ENCODE measurements at regions not wholly inside any gene's neighbourhood (a gene's known extent, or its start where the extent isn't known, plus 50 kb on each side); places are given as distances from the start of the nearest gene placed in this dataset.

DNA sequence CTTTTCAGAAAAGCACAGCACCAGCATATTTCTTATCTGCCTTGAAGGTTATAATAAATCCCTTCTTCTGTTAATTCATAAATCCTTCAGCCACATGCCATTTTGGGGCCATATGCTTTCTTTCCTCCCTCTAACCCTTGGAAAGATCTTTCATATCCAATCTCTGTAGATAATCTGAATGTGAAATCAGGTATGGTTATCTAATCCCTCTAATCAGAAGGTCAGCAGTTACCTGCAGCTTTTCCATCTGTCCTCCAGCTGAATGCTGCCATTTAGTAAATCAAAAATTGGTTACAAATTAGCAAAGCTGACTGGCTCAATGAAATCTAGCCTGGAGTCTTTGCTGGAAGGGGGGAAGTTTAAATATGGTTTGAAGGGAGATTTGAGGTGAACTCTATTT, 230.5 kb downstream of the PIK3C3 start:
- no peak for DNase-seq

DNA sequence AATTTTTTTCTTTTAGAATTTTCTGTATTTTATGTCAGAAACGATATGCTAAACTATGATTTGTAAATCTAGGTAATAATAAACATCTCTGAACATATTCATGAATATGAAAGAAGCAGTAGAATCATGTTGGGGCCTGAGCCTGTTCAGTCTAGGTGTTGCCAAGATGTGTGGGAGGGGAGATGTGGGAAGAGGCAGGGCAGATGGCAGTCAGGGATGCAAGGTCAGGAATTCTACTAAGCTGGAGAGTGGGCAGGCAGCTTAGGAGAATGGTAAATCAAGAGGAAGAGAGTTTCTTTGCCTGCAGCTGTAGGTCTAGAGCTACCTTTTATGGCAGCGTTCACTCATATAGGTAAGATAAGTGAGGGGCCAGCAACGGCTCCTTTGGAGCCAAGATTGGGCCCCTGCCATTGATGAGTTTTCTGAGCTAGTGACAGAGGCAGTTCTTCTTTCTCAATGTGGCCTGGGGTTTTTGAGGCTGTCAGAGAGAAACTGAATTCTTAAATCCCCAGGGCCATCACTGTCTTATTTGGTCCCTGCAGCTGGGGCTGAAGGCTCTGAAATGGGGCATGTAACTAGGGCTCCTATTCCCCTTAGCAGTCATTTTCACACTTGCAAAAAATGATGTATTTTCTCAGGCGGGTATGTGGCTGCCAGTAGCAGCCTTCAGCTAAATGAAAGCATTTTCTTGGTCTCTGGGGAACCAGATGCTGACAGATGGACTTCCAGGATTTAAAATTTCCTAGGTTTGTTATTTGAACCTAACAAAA, 232.8 kb downstream of the PIK3C3 start:
- peak; percentile 50 for DNase-seq

DNA sequence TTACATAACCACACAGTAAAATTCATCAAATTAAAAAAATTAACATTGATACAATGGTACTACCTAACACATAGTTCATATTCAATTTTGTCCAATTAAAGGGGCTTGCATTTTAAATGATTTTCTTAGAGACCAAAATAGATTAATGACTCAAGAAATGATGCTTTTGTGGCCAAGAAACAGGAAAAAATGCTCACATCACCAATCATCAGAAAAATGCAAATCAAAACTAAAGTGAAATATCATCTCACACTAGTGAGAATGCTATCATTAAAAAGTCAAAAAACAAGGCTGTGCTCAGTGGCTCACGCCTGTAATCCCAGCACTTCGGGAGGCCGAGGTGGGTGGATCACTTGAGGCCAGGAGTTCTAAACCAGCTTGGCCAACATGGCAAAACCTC, 235.6 kb downstream of the PIK3C3 start:
- DNase-seq = no peak

DNA sequence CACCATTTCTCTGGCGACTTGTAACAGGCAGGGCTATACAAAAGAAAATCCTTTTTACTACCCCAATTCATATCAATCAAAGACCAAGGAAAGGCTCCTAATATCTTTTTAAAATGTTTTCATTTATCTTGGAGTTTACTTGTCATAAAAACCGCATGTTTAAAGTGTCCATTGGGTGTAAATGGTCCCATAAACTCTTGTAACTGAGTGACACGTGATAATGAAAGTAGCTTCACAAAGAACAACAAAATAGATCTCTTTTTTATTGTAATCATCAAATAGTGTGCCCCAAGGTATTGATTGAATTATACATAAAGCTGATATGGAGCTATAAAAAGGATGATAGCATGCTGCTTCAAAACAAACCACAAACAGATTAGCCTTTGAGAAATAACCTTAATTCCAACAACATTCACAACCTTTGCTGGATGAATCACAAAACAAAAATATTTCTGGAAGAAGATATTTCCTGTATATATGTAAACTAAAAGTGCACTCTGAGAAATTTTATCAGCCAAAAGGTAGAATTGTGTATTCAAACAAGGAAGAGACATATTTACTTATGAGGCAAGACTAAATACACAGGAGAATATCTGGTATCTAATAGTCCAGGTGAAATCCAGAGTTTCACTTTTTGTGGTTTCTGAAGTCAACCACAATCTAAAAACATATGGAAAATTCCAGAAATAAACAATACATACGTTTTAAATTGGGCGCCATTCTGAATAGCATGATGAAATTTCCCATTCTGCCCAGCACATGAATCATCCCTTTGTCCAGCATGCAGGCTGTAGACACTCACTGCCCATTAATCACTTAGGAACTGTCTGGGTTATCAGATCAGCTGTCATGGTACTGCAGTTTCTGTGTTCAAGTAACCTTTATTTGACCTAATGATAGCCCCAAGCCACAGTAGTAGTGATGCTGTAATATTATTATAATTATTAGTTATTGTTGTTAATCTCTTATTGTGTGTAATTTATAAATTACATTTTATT, 237.5 kb downstream of the PIK3C3 start:
- DNase-seq = peak; percentile 63

DNA sequence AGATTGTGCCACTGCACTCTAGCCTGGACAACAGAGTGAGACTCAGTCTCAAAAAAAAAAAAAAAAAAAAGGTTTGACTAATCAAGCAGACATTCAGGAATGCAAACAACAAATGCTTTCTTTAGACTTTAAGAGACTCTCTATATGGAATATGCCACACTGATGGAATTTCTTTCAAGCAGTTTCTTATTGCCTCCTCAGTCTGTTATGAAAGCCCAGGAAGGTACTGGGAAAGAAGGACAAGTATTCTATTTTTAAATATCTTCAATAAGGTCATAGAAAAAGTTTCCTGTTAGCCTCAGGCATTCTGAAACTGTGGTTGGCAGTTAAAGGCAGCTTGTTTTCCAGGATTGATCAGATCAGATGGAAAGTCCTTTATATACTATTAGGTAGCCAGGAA, 241.6 kb downstream of the PIK3C3 start:
- peak; percentile 85 for DNase-seq

DNA sequence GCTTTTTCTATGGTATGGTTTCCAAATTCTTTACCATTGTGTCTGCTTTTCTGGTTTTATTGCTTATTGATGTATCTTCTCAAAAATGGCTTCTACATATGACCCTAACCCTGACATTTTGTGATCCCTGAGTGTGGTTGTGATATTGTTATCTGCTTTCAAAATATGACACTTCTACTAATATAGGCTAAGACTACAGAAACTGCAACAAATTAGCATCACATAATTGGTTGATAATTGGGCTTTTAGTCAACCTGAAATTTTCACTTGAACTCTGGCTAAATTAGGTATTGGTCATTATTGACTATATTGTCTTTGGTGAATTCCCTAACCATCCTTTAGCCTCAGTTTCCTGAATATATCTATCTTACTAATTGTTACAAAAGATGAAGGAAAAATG, 246.1 kb downstream of the PIK3C3 start:
- DNase-seq = no peak

DNA sequence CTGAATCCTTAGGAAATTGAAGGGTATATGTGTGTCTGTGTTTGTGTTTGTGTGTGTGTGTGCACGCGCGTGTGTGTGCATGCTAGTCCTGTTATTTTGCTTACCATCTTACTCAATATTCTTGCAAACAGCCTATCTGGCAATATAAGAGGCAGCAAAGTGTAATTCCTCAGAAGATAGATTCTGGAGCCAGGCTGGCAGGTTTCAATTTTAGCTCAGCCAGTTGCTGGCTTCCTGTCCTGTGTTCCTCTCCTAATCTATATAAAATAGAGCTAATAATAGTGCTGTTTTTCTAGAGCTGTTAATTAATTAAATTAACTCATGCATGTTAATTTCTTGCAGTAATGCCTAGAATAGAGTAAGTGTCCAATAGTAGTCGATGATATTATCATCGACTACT, 256.2 kb downstream of the PIK3C3 start:
- no peak for DNase-seq

DNA sequence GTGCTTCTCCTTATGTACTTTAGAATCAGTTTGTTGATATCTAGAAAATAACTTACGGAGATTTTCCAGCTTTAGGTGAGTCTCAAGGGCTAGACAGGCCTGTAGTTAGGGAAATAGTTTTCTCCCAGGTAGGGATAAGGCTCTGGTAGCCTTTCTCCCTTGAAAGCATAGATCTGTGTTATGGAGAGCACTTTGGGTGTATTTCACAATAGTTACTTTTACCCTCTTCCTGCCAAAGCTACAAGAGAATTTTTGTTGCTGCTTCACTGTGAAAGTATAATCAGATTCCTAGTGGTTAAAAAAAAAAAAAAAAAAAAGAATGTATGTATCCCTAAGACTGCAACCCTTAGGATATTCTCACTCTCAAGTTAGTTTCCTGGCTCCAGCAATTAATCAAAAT, 267.5 kb downstream of the PIK3C3 start:
- no peak for DNase-seq

DNA sequence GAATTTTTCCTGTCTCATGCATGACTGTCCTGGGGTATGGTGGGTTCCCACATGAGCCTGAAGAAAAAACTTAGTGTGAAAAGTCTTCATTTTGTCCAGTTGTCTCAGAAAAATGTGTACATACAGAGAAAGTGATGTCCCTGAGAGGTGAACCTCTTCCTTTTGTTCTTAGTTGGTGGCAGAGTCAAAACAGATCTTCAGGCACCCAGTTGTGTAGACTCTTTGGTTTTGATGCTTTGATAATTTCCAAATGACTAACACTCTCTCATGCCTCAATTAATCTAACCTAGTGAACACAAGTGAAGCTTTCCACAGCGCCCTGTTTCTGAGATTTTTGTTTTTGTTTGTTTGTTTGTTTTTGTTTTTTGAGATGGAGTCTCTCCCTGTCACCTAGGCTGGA, 273.5 kb downstream of the PIK3C3 start:
- DNase-seq = no peak

DNA sequence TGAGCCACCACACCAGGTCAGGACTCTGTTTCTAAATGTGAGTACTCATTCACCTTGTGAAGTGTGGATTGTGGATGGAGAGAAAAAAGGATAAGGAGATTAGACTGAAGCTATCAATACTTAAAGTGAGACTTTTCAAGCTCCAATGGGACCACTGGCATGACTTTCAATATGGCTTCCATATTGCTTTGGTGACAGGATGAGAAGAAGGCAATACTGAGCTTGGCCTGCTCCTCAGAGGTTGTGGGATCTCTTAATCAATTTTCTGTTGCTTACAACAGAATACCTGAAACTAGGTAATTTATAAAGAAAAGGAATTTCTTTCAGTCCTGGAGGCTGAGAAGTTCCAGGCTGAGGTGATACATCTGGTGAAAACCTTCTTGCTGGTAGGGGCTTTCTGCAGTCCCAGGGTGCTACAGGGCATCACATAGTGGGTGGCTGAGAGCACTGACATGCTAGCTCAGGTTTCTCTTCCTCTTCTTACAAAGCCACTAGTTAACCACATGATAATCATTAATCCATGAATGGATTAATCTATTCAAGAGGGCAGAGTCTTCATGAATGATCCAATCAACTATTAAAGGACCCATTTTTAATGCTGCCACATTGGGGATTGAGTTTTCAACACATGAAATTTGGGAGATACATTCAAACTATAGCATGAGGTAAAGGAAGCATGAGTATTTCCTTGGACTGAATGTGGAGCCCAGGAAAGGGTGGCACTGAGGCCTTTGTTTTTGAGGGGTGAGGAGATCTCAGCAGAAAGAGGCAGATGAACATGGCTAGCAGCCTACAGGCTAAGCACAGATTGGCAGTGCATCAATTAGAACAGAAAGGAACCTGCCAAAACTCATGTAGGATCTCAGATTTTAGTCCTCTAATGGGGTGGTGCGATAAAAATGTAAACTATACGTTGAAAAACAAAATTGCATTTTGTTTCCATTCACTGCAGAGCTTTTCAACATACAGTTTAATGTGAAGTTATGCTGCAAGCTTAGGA, 274.5 kb downstream of the PIK3C3 start:
- no peak for DNase-seq

DNA sequence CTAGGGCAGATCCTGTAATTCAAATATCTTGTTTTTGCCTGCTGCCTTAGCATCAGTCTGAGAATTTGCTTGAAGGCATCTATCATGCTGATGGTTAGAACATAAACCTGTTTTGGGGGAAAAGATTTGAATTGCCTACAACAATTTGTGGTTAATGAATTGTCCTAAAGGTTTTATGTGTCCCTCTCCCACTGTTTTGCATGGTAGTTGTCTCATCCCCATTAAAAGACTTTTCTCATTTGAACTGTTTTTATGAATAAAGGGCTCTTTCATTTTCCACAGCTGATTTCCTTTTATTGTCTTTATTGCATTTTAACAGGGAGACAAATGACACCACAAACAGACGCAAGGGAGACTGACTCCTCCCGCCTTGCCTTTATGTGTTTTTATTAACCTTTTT, 275.6 kb downstream of the PIK3C3 start:
- DNase-seq = no peak

DNA sequence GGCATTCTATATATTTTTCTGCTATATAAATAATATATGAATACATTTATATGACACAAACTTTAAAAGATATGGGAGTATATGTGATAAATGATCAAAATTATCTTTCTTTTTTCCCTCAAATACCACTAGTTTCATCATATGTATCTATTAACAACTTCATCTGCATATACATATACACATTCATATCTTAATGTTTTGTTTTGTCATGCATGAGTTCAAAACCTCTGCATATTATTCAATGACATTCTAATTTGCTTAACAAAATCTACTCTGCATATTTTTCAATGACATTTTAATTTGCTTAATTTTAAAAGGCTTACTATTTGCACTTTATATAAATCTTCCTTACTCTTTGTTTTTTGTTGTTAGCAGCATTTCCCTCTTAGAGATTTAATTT, 276.2 kb downstream of the PIK3C3 start:
- DNase-seq = no peak

DNA sequence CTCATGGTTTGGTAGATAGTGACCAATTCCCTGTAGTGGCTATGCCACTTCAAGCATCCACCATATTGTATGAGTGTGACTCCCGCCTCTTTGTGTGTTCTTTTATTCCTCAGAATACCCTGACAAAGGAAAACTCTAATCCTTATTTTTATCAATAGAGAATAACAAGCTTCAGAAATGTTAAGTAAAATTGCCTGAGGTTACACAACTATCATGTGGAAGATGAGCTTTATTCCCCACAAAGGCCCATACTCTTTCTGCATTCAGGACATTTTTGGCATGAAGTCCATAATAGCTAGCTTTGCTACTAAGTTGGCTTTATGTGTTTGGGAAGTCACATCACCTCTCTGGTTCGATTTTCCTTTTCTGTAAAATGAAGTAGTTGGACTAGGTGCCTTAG, 276.8 kb downstream of the PIK3C3 start:
- no peak for DNase-seq

DNA sequence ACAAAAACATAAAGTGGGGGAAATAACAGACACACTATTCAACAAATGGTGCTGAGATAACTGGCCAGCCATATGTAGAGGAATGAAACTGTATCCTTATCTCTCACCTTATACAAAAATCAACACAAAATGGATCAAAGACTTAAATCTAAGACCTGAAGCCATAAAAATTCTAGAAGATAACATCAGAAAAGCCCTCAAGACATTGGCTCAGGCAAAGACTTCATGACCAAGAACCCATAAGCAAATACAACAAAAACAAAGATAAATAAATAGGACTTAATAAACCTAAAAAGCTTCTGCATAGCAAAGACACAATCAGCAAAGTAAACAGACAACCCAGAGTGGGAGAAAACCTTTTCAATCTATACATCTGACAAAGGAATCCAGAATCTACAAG, 278.9 kb downstream of the PIK3C3 start:
- DNase-seq = no peak

DNA sequence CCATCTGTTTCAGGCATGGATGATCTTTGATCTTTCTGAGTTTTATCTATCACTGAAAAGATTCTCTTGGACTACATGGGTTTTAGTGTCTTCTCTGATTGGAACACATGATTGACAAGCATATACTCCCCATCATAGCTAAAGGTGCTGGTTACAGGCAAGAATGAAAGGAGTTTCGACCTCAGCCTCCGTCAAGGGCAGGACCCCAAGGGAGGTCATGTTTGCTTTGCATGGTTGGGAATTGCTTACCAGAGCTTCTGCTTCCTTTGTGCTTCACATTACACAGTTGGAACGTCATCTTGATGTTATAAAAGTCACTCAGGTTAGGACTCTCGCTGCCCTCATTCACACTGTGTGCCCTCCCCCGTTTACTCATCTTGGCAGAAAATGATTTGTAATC, 287.7 kb downstream of the PIK3C3 start:
- no peak for DNase-seq

DNA sequence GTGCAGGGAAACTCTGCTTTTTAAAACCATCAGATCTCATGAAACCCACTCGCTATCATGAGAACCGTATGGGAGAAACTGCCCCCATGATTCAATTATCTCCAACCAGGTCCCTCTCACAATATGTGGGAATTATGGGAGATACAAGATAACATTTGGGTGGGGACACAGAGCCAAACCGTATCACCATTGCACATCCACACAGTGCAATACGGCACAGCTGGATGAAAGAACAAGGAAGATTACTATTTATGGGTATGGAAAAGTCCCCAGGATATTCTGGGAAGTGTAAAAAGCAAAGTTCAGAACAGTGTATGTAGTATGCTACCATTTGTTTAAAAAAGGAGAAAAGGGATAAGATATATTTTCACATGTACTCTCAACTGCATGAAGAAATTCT, 290.1 kb downstream of the PIK3C3 start:
- DNase-seq = no peak

DNA sequence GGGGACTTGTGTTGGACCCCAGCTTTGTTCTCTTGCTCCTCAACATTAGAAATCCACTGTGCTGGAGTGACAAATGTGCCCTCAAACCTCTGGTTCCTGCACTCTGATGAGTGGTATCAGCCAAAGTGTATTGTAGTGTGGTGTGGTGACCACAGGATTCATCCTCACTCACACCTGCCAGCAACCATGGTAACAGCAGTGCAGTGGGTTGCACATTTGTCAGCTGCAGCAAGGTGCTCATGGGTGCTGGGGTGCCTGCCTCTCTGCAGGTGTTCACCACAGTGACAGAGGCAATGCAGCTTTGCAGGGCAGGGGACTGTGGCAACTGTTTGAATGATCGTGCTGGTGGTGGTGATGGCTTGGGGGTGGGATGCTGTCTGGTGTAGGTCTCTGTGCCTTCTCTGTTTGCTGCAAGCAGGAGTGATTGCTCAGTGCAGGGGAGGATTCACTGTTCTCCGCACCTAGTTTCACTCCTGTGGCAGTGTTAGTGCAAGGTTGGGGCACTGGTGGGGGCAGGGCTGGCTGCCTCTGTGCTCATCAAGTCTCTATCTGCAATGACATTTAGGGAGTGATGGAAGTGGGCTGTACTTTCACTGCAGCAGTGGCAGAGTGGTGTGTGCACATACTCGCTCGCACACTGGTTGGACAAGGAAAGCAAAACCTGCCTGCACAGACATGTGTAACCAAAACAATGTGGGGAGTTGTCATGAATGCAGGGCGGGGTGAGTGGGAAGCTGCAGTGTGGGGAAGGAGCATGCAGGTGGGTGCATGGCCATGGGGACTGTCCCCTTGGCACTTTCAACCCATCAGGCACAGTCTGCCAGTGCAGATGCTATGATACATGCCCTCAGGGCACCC, 301.1 kb downstream of the PIK3C3 start:
- no peak for DNase-seq

DNA sequence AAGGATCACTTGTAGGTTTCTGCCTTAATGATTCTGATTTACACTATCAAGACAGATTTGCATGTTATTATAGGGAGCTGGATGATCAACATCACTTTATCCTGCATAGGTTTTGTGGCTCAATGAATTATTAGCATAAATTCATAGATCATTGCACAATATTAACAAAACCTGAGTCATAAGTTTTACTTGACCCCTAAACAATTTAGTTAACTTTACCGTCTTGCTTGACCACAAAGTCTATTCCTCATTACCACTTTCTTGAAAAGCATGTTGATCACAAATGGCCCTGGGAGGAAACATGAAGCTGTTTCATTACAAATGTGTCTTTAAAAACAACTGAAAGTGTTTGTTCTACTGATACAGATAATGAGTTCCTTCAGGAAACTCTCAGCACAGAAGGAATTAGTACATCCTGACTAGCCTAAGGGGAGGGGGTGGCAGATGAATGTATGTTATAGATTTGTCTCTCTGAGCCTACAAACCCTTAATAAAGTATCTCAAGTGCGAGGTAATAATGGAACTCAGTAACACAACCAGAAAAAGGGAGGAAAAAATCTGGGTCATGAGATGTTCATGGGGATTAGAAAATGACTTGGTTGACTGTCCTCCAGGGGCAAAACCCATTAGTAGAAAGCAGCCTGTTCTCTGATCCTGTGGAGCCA, 303.4 kb downstream of the PIK3C3 start:
- no peak for DNase-seq

DNA sequence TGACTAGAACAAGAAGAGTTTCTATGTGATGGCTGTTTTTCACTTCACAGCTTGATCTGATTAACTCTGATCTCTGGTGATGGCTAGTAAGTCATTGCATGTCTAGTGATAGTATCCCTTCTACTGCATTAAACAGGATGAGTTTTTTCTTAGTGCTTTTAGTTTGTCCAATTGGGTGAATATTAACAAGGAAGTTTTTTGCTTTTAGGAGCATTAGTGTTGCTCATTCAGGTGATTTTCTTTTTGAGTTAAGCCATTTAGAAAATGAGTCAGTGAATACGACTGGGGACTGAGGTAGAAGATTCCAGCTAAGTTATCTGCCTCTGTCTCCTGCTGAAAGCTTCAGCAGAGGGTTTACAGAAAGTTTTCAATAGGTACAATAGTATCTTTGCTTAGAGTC, 306.7 kb downstream of the PIK3C3 start:
- no peak for DNase-seq

DNA sequence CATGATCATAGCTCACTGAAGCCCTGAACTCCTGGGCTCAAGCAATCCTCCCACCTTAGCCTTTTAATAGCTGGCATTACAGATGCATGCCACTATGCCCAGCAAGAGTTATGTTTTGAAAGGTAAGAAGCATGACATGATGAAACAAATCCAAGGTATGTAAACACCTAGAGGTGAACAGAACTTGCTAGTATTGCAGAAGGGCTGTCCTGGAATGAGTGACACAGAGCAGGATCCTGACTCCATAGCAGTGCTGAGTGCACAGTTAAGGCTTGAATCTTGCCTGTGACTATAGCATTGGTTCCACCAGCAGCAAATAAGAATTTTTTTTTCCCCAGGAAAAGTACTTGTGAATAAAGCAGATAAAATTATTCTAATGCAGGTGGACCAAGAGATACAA, 309.5 kb downstream of the PIK3C3 start:
- no peak for DNase-seq

DNA sequence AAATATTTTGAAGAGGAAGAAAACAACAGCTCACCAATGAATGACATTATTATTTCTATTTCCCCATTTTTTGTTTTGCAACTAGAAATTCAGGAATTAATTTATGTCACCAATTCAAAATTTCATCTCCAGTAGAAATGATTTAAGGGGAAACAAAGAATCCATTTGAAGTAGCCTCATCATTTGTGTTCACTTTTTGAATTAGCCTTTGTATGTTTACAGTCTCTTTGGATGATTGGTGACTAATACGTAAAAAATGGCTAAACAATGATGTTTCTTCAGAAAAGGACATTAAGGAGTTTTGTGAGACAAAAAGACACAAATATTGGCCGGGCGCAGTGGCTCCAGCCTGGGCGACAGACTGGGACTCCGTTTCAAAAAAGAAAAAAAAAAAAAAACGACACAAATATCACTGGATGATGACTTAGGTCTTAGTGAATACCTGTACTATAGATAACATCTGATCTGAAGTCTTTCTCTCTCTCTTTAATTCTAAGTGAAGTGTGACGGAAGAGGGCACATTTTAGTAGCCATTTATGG, 313.2 kb downstream of the PIK3C3 start:
- no peak for DNase-seq

Measured in fibroblast of skin of back (primary cell).